ENCODE measurements at regions not wholly inside any gene's neighbourhood (a gene's known extent, or its start where the extent isn't known, plus 50 kb on each side); places are given as distances from the start of the nearest gene placed in this dataset.

DNA sequence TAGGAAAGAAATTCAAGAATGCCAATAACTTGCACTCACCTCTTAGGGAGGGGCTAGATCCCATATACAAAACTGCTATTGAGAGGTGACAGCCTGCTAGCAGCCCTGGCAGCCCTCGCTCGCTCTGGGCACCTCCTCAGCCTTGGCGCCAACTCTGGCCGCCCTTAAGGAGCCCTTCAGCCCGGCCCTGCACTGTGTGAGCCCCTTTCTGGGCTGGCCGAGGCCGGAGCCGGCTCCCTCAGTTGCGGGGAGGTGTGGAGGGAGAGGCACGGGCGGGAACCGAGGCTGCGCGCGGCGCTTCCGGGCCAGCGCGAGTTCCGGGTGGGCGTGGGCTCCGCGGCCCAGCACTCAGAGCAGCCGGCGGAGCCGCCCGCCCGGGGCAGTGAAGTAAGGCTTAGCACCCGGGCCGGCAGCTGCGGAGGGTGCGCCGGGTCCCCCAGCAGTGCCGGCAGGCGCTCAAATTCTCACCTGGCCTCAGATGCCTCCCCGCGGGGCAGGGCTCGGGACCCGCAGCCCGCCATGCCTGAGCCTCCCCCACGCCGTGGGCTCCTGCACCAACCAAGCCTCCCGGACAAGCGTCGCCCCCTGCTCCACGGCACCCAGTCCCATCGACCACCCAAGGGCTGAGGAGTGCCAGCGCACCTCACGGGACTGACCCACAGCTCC, 329.9 kb downstream of the FAM181B start:
- no peak for TF ChIP-seq NFIC (IDR thresholded peaks at IDR 0.05)
- TF ChIP-seq, protein P1, sequence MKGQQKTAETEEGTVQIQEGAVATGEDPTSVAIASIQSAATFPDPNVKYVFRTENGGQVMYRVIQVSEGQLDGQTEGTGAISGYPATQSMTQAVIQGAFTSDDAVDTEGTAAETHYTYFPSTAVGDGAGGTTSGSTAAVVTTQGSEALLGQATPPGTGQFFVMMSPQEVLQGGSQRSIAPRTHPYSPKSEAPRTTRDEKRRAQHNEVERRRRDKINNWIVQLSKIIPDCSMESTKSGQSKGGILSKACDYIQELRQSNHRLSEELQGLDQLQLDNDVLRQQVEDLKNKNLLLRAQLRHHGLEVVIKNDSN (IDR thresholded peaks at IDR 0.05) = no peak
- no peak for TF ChIP-seq YY1 (IDR thresholded peaks at IDR 0.05; ENCODE audit: low read depth)
- no peak for TF ChIP-seq TAF1 (IDR thresholded peaks at IDR 0.05; ENCODE audit: low read depth)
- no peak for TF ChIP-seq ZBTB7A (IDR thresholded peaks at IDR 0.05; ENCODE audit: low read depth)
- TF ChIP-seq, protein P2, sequence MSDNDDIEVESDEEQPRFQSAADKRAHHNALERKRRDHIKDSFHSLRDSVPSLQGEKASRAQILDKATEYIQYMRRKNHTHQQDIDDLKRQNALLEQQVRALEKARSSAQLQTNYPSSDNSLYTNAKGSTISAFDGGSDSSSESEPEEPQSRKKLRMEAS (IDR thresholded peaks at IDR 0.05) = no peak
- no peak for TF ChIP-seq CREB1 (IDR thresholded peaks at IDR 0.05; ENCODE audit: low read depth)
- no peak for TF ChIP-seq EP300 (IDR thresholded peaks at IDR 0.05; ENCODE audit: borderline replicate concordance)
- no peak for TF ChIP-seq CEBPB (IDR thresholded peaks at IDR 0.05)
- TF ChIP-seq EGR1 (IDR thresholded peaks at IDR 0.05) = no peak
- TF ChIP-seq TCF12 (IDR thresholded peaks at IDR 0.05; ENCODE audit: low read depth) = no peak
- no peak for TF ChIP-seq TEAD4 (IDR thresholded peaks at IDR 0.05)
- TF ChIP-seq RAD21 (IDR thresholded peaks at IDR 0.05; ENCODE audit: low read depth) = no peak
- TF ChIP-seq FOXM1 (IDR thresholded peaks at IDR 0.05; ENCODE audit: borderline replicate concordance, low read depth) = no peak
- TF ChIP-seq, protein P3, sequence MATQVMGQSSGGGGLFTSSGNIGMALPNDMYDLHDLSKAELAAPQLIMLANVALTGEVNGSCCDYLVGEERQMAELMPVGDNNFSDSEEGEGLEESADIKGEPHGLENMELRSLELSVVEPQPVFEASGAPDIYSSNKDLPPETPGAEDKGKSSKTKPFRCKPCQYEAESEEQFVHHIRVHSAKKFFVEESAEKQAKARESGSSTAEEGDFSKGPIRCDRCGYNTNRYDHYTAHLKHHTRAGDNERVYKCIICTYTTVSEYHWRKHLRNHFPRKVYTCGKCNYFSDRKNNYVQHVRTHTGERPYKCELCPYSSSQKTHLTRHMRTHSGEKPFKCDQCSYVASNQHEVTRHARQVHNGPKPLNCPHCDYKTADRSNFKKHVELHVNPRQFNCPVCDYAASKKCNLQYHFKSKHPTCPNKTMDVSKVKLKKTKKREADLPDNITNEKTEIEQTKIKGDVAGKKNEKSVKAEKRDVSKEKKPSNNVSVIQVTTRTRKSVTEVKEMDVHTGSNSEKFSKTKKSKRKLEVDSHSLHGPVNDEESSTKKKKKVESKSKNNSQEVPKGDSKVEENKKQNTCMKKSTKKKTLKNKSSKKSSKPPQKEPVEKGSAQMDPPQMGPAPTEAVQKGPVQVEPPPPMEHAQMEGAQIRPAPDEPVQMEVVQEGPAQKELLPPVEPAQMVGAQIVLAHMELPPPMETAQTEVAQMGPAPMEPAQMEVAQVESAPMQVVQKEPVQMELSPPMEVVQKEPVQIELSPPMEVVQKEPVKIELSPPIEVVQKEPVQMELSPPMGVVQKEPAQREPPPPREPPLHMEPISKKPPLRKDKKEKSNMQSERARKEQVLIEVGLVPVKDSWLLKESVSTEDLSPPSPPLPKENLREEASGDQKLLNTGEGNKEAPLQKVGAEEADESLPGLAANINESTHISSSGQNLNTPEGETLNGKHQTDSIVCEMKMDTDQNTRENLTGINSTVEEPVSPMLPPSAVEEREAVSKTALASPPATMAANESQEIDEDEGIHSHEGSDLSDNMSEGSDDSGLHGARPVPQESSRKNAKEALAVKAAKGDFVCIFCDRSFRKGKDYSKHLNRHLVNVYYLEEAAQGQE (IDR thresholded peaks at IDR 0.05; ENCODE audit: low read depth) = no peak

DNA sequence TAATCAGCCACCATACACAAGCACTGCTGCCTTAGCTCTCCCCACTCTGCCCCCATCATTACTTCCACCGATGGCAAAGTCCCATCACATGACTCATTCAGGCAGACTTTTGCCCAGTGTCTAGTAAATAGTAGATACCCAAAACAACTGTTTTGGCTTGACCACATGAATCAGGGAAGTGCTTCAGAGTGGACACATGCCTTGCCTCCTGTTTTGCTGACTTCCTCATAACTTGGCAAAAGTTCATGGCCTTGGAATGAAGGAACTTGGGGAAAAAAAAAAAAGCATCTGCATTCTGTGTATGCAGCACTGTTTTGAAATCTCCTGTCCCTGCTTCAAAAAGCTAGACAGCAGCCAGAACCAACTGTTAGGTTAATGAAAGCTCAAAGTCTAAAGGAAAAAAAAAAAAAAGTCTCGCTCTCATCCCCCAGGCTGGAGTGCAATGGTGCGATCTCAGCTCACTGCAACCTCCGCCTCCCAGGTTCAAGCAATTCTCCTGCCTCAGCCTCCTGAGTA, 335.3 kb downstream of the FAM181B start:
- TF ChIP-seq, protein P1 (IDR thresholded peaks at IDR 0.05) = no peak
- no peak for TF ChIP-seq CREB1 (IDR thresholded peaks at IDR 0.05; ENCODE audit: low read depth)
- no peak for TF ChIP-seq FOXM1 (IDR thresholded peaks at IDR 0.05; ENCODE audit: borderline replicate concordance, low read depth)
- TF ChIP-seq TAF1 (IDR thresholded peaks at IDR 0.05; ENCODE audit: low read depth) = no peak
- TF ChIP-seq EGR1 (IDR thresholded peaks at IDR 0.05) = no peak
- no peak for TF ChIP-seq TEAD4 (IDR thresholded peaks at IDR 0.05)
- no peak for TF ChIP-seq CEBPB (IDR thresholded peaks at IDR 0.05)
- TF ChIP-seq ZBTB7A (IDR thresholded peaks at IDR 0.05; ENCODE audit: low read depth) = no peak
- no peak for TF ChIP-seq NFIC (IDR thresholded peaks at IDR 0.05)
- TF ChIP-seq, protein P3 (IDR thresholded peaks at IDR 0.05; ENCODE audit: low read depth) = no peak
- TF ChIP-seq TCF12 (IDR thresholded peaks at IDR 0.05; ENCODE audit: low read depth) = no peak
- TF ChIP-seq YY1 (IDR thresholded peaks at IDR 0.05; ENCODE audit: low read depth) = no peak

DNA sequence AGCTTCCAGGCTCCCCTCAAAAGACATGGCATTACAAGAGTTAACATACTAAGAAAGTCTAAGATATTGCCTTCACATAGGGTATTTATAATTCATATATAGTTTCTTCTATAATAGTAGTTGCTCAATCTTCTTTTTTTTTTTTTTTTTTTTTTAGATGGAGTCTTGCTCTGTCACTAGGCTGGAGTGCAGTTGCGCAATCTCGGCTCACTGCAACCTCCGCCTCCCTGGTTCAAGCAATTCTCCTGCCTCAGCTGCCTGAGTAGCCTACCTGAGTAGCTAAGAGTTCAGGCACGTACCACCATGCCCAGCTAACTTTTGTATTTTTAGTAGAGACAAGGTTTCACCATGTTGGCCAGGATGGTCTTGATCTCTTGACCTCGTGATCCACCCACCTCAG, 337.0 kb downstream of the FAM181B start:
- TF ChIP-seq CEBPB (IDR thresholded peaks at IDR 0.05) = peak; percentile 59

DNA sequence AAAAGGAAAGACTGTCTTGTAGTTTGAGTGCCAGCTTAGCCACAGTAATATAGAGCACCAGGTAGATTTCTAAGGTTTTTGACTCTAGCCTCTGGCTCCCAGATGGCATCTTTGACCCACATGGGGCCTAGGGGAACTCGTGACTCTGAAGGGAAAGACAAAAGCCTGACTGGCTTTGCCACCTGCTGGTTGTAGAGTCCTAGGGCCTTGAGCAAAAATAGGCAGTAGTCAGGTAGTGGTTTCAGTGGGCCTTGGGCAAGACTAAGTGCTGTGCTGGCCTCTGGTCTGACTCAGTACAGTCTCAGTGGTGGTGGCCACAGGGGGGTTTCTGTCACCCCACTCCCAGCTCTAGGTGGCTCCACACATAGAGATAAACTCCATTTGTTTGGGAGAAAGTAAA, 349.4 kb downstream of the FAM181B start:
- TF ChIP-seq TEAD4 (IDR thresholded peaks at IDR 0.05) = no peak
- TF ChIP-seq TAF1 (IDR thresholded peaks at IDR 0.05; ENCODE audit: low read depth) = no peak
- TF ChIP-seq EGR1 (IDR thresholded peaks at IDR 0.05) = no peak
- TF ChIP-seq, protein P1 (IDR thresholded peaks at IDR 0.05) = no peak
- no peak for TF ChIP-seq YY1 (IDR thresholded peaks at IDR 0.05; ENCODE audit: low read depth)
- TF ChIP-seq, protein P3 (IDR thresholded peaks at IDR 0.05; ENCODE audit: low read depth) = no peak
- TF ChIP-seq RAD21 (IDR thresholded peaks at IDR 0.05; ENCODE audit: low read depth) = no peak

Data from Ishikawa (cell line).